ENCODE measurements at regions not wholly inside any gene's neighbourhood (a gene's known extent, or its start where the extent isn't known, plus 50 kb on each side); places are given as distances from the start of the nearest gene placed in this dataset.

- no peak for TF ChIP-seq KIAA2018 (CRISPR knock-in tag; IDR thresholded peaks at IDR 0.05; ENCODE audit: borderline replicate concordance)
- TF ChIP-seq IKZF5 (CRISPR knock-in tag; IDR thresholded peaks at IDR 0.05): no peak
- no peak for TF ChIP-seq MEF2D (CRISPR knock-in tag; IDR thresholded peaks at IDR 0.05)
- no peak for TF ChIP-seq CEBPZ (IDR thresholded peaks at IDR 0.05; ENCODE audit: low read length)
- no peak for TF ChIP-seq RORA (CRISPR knock-in tag; IDR thresholded peaks at IDR 0.05)
- no peak for TF ChIP-seq ZNF879 (CRISPR knock-in tag; IDR thresholded peaks at IDR 0.05)
- no peak for TF ChIP-seq POLR2AphosphoS5 (IDR thresholded peaks at IDR 0.05; ENCODE audit: low read depth, low read length)
- peak; percentile 10; the same call in 1 of the 2 replicates for TF ChIP-seq TCF7 (IDR thresholded peaks at IDR 0.05; ENCODE audit: low read depth)
- TF ChIP-seq ZBTB4 (CRISPR knock-in tag; IDR thresholded peaks at IDR 0.05; ENCODE audit: borderline replicate concordance): no peak
- no peak for TF ChIP-seq CENPT (CRISPR knock-in tag; IDR thresholded peaks at IDR 0.05; ENCODE audit: low read depth)
- no peak for TF ChIP-seq CREM (IDR thresholded peaks at IDR 0.05)
- no peak for TF ChIP-seq CREM (CRISPR knock-in tag; IDR thresholded peaks at IDR 0.05)
These were observed 96.0 kb downstream of the INHBB start (continued) for GRCh38 chr2:120441744-120442471.
